ENCODE measurements at regions not wholly inside any gene's neighbourhood (a gene's known extent, or its start where the extent isn't known, plus 50 kb on each side); places are given as distances from the start of the nearest gene placed in this dataset.

DNA sequence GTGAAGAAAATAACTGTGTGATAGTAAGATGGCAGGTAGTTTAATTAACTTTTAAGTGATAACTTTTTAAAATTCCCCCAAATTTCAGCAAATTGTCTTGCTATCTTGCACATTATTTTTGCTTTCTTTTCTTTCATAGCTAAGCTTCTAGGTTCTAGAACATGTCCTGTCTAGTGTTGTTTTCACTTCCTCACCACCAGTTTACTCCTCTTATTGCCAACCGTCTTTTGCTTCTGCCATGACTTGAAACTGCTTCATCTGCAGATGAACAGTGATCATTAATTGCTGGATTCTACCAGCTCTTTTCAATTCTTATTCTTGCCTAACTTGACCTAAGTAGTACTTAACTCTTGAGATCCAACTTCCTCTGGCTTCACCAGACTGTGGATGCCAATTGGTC, 137.8 kb downstream of the CENPW start:
- TF ChIP-seq POLR2AphosphoS5 (IDR thresholded peaks at IDR 0.05) (no peak), POLR2A (IDR thresholded peaks at IDR 0.05; ENCODE audit: low read depth) (no peak)
- TF ChIP-seq, protein P1, sequence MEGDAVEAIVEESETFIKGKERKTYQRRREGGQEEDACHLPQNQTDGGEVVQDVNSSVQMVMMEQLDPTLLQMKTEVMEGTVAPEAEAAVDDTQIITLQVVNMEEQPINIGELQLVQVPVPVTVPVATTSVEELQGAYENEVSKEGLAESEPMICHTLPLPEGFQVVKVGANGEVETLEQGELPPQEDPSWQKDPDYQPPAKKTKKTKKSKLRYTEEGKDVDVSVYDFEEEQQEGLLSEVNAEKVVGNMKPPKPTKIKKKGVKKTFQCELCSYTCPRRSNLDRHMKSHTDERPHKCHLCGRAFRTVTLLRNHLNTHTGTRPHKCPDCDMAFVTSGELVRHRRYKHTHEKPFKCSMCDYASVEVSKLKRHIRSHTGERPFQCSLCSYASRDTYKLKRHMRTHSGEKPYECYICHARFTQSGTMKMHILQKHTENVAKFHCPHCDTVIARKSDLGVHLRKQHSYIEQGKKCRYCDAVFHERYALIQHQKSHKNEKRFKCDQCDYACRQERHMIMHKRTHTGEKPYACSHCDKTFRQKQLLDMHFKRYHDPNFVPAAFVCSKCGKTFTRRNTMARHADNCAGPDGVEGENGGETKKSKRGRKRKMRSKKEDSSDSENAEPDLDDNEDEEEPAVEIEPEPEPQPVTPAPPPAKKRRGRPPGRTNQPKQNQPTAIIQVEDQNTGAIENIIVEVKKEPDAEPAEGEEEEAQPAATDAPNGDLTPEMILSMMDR (IDR thresholded peaks at IDR 0.05): no peak
